Tibial nerve (tissue), 4 donors: ENCODE measurements at regions not wholly inside any gene's neighbourhood (a gene's known extent, or its start where the extent isn't known, plus 50 kb on each side); places are given as distances from the start of the nearest gene placed in this dataset.

Experiments used
- DNase-seq, 2 donors: peaks; one replicate each; pipeline ENCODE4 v3.0.0-alpha.2; 2019; ENCODE audit warnings: low spot score in 2 of 2
- H3K27ac ChIP-seq, 4 donors: fragments of 200-600 bp; sonication (generic) in 3 of 4; one replicate each; pipeline ENCODE4 v1.5.1; 2017 to 2019; ENCODE audit warnings: mild to moderate bottlenecking in 1 of 4
- H3K27me3 ChIP-seq, 2 donors: fragments of 200-600 bp; sonication (generic) in 1 of 2; one replicate each; pipeline versions ENCODE4 v1.5.1 to v1.6.0; 2017 to 2019
- H3K36me3 ChIP-seq, 3 donors: fragments of 200-600 bp; sonication (generic); one replicate each; pipeline ENCODE4 v1.5.1; 2018 to 2019
- H3K4me1 ChIP-seq, 4 donors: fragments of 200-600 bp; sonication (generic) in 3 of 4; one replicate each; pipeline ENCODE4 v1.5.1; 2017 to 2019
- H3K4me3 ChIP-seq, 4 donors: fragments of 200-600 bp; sonication (generic) in 3 of 4; one replicate each; pipeline ENCODE4 v1.5.1; 2017 to 2019; ENCODE audit warnings: mild to moderate bottlenecking in 1 of 4, moderate library complexity in 1 of 4
- H3K9me3 ChIP-seq, 4 donors: fragments of 200-600 bp; sonication (generic) in 3 of 4; one replicate each; pipeline ENCODE4 v1.5.1; 2017 to 2019
- EP300 ChIP-seq, 2 donors: sonication (generic); formaldehyde crosslinking; IDR thresholded peaks; one replicate each; pipeline ENCODE4 v1.6.1; 2017; ENCODE audit warnings: antibody characterized with exemption in 2 of 2, mild to moderate bottlenecking in 1 of 2
- POLR2A ChIP-seq, 2 donors: fragments of 450-650 bp; IDR thresholded peaks; one replicate each; pipeline ENCODE4 v1.6.1; 2017; ENCODE audit warnings: antibody characterized with exemption in 2 of 2, mild to moderate bottlenecking in 2 of 2, moderate library complexity in 2 of 2
- WGBS, 2 donors: methylation state at CpG; one replicate each; pipeline ENCODE4 v1.1.5; 2018; 5-methylcytosine and 5-hydroxymethylcytosine counted together
- TF ChIP-seq, protein P1 (sequence below), 5 experiments: fragments of 200-600 bp in 3 of 5; fragments of 450-650 bp in 2 of 5; sonication (generic) in 3 of 5; IDR thresholded peaks; one replicate each; pipeline ENCODE4 v1.5.1; 2016 to 2019; ENCODE audit warnings: antibody characterized with exemption in 5 of 5, mild to moderate bottlenecking in 3 of 5, moderate library complexity in 2 of 5

DNA sequence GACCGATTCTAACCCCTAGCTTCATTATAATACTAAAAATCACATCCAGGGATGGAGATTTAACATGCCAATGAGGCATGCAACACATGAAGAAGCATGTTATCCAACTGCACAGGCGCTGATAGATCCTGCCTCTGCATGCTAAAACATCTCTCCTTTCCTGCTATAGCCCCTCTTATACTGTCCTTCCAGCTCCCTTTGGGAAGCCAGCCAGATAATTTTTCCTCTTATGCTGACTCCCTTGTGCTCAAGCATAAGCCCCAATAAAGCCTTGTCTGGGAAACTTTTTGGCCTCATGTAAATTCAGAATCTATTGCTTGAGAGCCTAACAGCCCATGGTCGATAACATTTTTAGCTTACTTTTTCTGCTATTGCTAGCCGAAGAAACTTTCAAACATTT, 404.3 kb downstream of the EPM2A start:
- WGBS, 2 donors = 88% methylated on average over 4 of the region's 4 CpGs
- TF ChIP-seq POLR2A (IDR thresholded peaks at IDR 0.05) (no peak), EP300 (IDR thresholded peaks at IDR 0.05) (no peak)
- TF ChIP-seq, protein P1, sequence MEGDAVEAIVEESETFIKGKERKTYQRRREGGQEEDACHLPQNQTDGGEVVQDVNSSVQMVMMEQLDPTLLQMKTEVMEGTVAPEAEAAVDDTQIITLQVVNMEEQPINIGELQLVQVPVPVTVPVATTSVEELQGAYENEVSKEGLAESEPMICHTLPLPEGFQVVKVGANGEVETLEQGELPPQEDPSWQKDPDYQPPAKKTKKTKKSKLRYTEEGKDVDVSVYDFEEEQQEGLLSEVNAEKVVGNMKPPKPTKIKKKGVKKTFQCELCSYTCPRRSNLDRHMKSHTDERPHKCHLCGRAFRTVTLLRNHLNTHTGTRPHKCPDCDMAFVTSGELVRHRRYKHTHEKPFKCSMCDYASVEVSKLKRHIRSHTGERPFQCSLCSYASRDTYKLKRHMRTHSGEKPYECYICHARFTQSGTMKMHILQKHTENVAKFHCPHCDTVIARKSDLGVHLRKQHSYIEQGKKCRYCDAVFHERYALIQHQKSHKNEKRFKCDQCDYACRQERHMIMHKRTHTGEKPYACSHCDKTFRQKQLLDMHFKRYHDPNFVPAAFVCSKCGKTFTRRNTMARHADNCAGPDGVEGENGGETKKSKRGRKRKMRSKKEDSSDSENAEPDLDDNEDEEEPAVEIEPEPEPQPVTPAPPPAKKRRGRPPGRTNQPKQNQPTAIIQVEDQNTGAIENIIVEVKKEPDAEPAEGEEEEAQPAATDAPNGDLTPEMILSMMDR (IDR thresholded peaks at IDR 0.05) = no peak
- DNase-seq = no peak
- H3K36me3 ChIP-seq = no peaks in the 10 kb centered on the region
- H3K27ac ChIP-seq = no peak overlapping the region
- H3K9me3 ChIP-seq = no peaks in the 10 kb centered on the region
- H3K27me3 ChIP-seq = no peaks in the 10 kb centered on the region
- H3K4me1 ChIP-seq = no peaks in the 10 kb centered on the region
- no peak overlapping the region for H3K4me3 ChIP-seq

GRCh38 chr6:145332011-145332410, 403.3 kb downstream of the EPM2A start:
- DNase-seq = no peak
- TF ChIP-seq POLR2A (IDR thresholded peaks at IDR 0.05) (no peak), EP300 (IDR thresholded peaks at IDR 0.05) (no peak)
- TF ChIP-seq, protein P1 (IDR thresholded peaks at IDR 0.05) = no peak
- Histone ChIP-seq H3K36me3 (no peaks in the 10 kb centered on the region), H3K4me3 (no peak overlapping the region), H3K27me3 (no peaks in the 10 kb centered on the region), H3K4me1 (no peaks in the 10 kb centered on the region), H3K27ac (no peak overlapping the region), H3K9me3 (no peaks in the 10 kb centered on the region)
- WGBS, 2 donors = 16 to 32% methylated on average over 2 of the region's 2 CpGs

GRCh38 chr6:145336119-145336518, 399.2 kb downstream of the EPM2A start:
- WGBS, 2 donors = 95% methylated on average over 4 of the region's 4 CpGs

DNA sequence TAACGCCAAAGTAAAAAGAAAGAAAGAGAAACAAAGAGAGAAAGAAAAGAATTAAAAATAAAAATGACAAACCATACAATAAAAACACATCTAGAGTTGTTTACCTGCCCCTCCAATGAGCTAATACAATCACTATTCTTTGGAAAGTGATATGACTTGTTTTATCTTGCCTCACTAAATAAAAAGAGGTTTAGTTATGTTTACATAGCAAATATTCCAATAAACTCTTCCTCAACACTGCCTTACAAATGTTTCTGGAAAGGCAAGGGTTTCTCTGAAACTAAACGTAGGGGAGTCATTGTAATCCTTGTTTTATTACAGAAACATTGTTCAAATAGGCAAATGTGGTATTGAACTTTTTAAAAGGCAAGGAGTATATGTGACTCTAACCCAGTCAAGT, 396.2 kb downstream of the EPM2A start:
- H3K4me3 ChIP-seq = no peak overlapping the region
- no peaks in the 10 kb centered on the region for H3K9me3 ChIP-seq
- no peaks in the 10 kb centered on the region for H3K36me3 ChIP-seq
- TF ChIP-seq EP300 (IDR thresholded peaks at IDR 0.05) (no peak), POLR2A (IDR thresholded peaks at IDR 0.05) (no peak)
- TF ChIP-seq, protein P1 (IDR thresholded peaks at IDR 0.05) = no peak
- no peak for DNase-seq
- H3K27me3 ChIP-seq = no peaks in the 10 kb centered on the region
- H3K27ac ChIP-seq = no peak overlapping the region
- H3K4me1 ChIP-seq = no peaks in the 10 kb centered on the region
- WGBS, 2 donors = 40 to 56% methylated on average over 2 of the region's 2 CpGs

More at GRCh38 chr6:145336119-145336518, 399.2 kb downstream of the EPM2A start:
- H3K9me3 ChIP-seq = no peaks in the 10 kb centered on the region
- no peaks in the 10 kb centered on the region for H3K36me3 ChIP-seq
- DNase-seq = no peak
- TF ChIP-seq POLR2A (IDR thresholded peaks at IDR 0.05) (no peak), EP300 (IDR thresholded peaks at IDR 0.05) (no peak)
- TF ChIP-seq, protein P1 (IDR thresholded peaks at IDR 0.05) = no peak
- H3K27me3 ChIP-seq = no peaks in the 10 kb centered on the region
- no peak overlapping the region for H3K4me3 ChIP-seq
- no peaks in the 10 kb centered on the region for H3K4me1 ChIP-seq
- no peak overlapping the region for H3K27ac ChIP-seq

DNA sequence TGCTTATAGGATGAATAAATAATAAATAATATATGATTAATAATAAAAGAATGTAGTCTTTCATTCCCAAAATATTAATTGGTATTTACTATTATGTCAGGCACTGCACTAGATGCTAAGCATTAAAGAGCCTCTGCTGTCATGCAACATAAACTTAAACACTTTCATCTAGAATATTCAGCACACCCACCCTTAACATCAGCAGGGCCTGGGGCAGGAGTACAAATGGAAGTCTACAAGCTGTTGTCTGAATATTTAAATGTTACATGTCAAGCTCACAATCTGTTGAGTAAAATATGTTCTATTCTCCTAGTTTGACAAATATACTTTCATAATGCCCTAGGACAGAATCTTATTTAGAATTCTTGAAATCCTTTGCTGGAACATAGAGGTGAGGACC, 395.1 kb downstream of the EPM2A start:
- no peaks in the 10 kb centered on the region for H3K4me1 ChIP-seq

More for the DNA sequence above, 395.1 kb downstream of the EPM2A start:
- TF ChIP-seq POLR2A (IDR thresholded peaks at IDR 0.05) (no peak), EP300 (IDR thresholded peaks at IDR 0.05) (no peak)
- TF ChIP-seq, protein P1 (IDR thresholded peaks at IDR 0.05) = no peak
- Histone ChIP-seq H3K27ac (no peak overlapping the region), H3K4me3 (no peak overlapping the region), H3K27me3 (no peaks in the 10 kb centered on the region), H3K9me3 (no peaks in the 10 kb centered on the region), H3K36me3 (no peaks in the 10 kb centered on the region)
- no peak for DNase-seq
